Kidney (tissue), 13 donors: ENCODE measurements at regions not wholly inside any gene's neighbourhood (a gene's known extent, or its start where the extent isn't known, plus 50 kb on each side); places are given as distances from the start of the nearest gene placed in this dataset.

Source experiments
- DNase-seq, 5 donors: peaks; one replicate each; pipeline ENCODE4 v3.0.0-alpha.2; 2013 to 2020
- FAIRE-seq: peaks from 2 replicates; lab custom pipeline; 2012; peaks lifted over from hg19 to GRCh38; lab: Jason Lieb, UNC
- H3K27ac ChIP-seq, 2 donors: one replicate each; pipeline ENCODE4 v1.7.0; 2013; ENCODE audit warnings: low read depth in 2 of 2, low read length in 2 of 2, inconsistent platforms in 1 of 2
- H3K27me3 ChIP-seq: one replicate; pipeline ENCODE4 v1.7.1; 2013; ENCODE audit warnings: low read length, inconsistent platforms; ENCODE audit not compliant: control insufficient read depth, insufficient read depth
- H3K36me3 ChIP-seq, 3 donors: one replicate each; pipeline versions ENCODE4 v1.7.0 to v1.7.1; 2013; ENCODE audit warnings: low read length in 3 of 3, control low read depth in 1 of 3, inconsistent platforms in 1 of 3; ENCODE audit not compliant: insufficient read depth in 3 of 3, control insufficient read depth in 2 of 3
- H3K4me1 ChIP-seq, 3 donors: one replicate each; pipeline versions ENCODE4 v1.7.0 to v1.7.1; 2013; ENCODE audit warnings: low read length in 3 of 3, inconsistent platforms in 1 of 3, low read depth in 1 of 3; ENCODE audit not compliant: control insufficient read depth in 2 of 3, insufficient read depth in 2 of 3
- H3K4me3 ChIP-seq, 3 donors: one replicate each; pipeline versions ENCODE4 v1.7.0 to v1.8.1; 2013; ENCODE audit warnings: low read length in 3 of 3, control low read depth in 1 of 3, inconsistent platforms in 1 of 3
- H3K9ac ChIP-seq, 3 donors: one replicate each; pipeline versions ENCODE4 v1.7.0 to v1.7.1; 2013; ENCODE audit warnings: low read length in 3 of 3, control low read depth in 1 of 3, inconsistent platforms in 1 of 3
- H3K9me3 ChIP-seq, 3 donors: one replicate each; pipeline versions ENCODE4 v1.7.0 to v1.7.1; 2013; ENCODE audit warnings: low read length in 3 of 3, control low read depth in 1 of 3, inconsistent platforms in 1 of 3; ENCODE audit not compliant: control insufficient read depth in 2 of 3, insufficient read depth in 1 of 3
- intact Hi-C: fragments of 100-400 bp; cut with DNase I; formaldehyde crosslinking; loops from one replicate; pipeline ENCODE4 v1.11.1; 2022
- TF ChIP-seq, protein P1 (sequence below): IDR thresholded peaks from 3 replicates; pipeline ENCODE4 v1.5.1; 2012; ENCODE audit warnings: mild to moderate bottlenecking, moderate library complexity, borderline replicate concordance; ENCODE audit not compliant: insufficient read depth; ENCODE audit errors: extremely low read depth
- donor health status: control.
- donor health status: control.
- donor health status: control.
- donor health status: control.
- donor health status: control.
- donor health status: DM: yes; HTN: yes; CAD: no.
- donor health status: Normal renal cell carcinoma (clear cell type).

DNA sequence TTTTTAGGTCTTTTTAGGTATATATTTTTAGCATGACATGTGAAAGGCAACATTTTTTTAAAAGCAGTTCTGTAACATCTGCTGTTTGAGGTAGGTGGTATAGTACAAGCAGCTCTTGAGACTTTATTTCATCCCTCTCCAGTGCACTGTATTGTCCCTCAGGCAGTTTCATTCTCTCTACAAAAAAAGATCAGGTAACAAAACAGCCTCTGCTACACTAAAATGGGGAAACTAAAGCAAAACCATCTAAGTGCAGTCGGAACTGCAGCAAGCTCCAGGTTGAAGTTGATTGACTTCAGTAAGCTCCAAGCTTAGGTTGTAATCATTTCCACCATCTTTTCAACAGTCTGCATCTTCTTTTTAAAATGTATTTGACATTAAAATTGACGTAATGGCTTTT, 195.6 kb downstream of the DEPDC1B start:
- intact Hi-C loops: no loop called here
- no peak overlapping the region for H3K9ac ChIP-seq
- H3K4me3 ChIP-seq: no peak overlapping the region
- TF ChIP-seq, protein P1, sequence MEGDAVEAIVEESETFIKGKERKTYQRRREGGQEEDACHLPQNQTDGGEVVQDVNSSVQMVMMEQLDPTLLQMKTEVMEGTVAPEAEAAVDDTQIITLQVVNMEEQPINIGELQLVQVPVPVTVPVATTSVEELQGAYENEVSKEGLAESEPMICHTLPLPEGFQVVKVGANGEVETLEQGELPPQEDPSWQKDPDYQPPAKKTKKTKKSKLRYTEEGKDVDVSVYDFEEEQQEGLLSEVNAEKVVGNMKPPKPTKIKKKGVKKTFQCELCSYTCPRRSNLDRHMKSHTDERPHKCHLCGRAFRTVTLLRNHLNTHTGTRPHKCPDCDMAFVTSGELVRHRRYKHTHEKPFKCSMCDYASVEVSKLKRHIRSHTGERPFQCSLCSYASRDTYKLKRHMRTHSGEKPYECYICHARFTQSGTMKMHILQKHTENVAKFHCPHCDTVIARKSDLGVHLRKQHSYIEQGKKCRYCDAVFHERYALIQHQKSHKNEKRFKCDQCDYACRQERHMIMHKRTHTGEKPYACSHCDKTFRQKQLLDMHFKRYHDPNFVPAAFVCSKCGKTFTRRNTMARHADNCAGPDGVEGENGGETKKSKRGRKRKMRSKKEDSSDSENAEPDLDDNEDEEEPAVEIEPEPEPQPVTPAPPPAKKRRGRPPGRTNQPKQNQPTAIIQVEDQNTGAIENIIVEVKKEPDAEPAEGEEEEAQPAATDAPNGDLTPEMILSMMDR: no peak
- no peaks in the 10 kb centered on the region for H3K4me1 ChIP-seq
- FAIRE-seq: no peak
- H3K27me3 ChIP-seq: no peaks in the 10 kb centered on the region
- no peak overlapping the region for H3K27ac ChIP-seq
- no peak for DNase-seq
- H3K36me3 ChIP-seq: no peaks in the 10 kb centered on the region
- no peaks in the 10 kb centered on the region for H3K9me3 ChIP-seq

DNA sequence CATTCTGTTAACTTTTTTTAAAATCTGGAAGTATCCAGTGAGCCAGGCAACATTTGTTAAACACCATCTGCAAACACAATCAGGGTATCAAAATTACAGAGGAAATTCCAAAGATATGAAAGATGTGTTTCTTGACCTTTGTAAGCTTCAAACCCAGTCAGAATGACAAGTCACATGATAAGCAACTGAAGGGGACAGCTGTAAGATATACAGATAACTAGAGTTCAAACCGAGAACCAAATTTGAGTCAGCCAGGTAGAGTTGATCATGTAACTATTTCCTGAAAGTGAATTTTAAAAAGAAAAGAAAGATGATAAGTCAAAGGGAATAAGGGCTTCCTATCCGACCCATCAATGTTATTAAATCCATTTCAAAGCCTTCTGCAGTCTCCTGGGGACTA, 196.2 kb downstream of the DEPDC1B start:
- Histone ChIP-seq H3K27ac (no peak overlapping the region), H3K9ac (no peak overlapping the region), H3K4me1 (no peaks in the 10 kb centered on the region), H3K36me3 (no peaks in the 10 kb centered on the region), H3K4me3 (no peak overlapping the region), H3K27me3 (no peaks in the 10 kb centered on the region), H3K9me3 (no peaks in the 10 kb centered on the region)
- FAIRE-seq (no peak), DNase-seq (no peak)
- TF ChIP-seq, protein P1: no peak
- intact Hi-C loops: no loop called here

GRCh38 chr5:60497706-60498500, 202.1 kb downstream of the DEPDC1B start:
- intact Hi-C loops: no loop called here
- FAIRE-seq: no peak
- TF ChIP-seq, protein P1: no peak

More at GRCh38 chr5:60497706-60498500, 202.1 kb downstream of the DEPDC1B start:
- Histone ChIP-seq H3K27me3 (no peaks in the 10 kb centered on the region), H3K4me3 (no peak overlapping the region), H3K27ac (no peak overlapping the region), H3K4me1 (no peaks in the 10 kb centered on the region), H3K36me3 (no peaks in the 10 kb centered on the region), H3K9me3 (no peaks in the 10 kb centered on the region), H3K9ac (no peak overlapping the region)
- DNase-seq: no peak
